ENCODE measurements at regions not wholly inside any gene's neighbourhood (a gene's known extent, or its start where the extent isn't known, plus 50 kb on each side); places are given as distances from the start of the nearest gene placed in this dataset.

DNA sequence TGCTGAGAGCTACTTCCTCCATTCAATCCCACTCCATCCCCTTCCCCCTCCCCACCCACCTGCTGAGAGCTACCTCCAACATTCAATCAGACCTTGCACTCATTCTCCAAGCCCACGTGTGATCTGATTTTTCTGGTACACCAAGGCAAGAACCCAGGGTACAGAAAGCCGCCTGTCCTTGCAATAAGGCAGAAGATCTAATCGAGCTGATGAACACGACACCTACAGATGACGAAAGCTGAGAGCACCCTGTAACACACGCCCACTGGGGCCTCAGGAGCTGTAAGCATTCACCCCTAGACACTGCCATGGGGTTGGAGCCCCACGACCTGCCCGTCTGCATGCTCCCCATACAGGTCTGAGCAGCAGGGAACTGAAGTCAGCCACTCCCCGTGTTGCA, 58.3 kb downstream of the TRIML1 start:
- Histone ChIP-seq H3K9me3 (ENCODE audit: low read length) (no peaks in the 10 kb centered on the region), H3K36me3 (ENCODE audit: insufficient read depth, low read length) (no peaks in the 10 kb centered on the region), H3K4me3 (ENCODE audit: low read depth in 1 of 2, low read length in 2 of 2) (no peak overlapping the region), H3K27ac (ENCODE audit: low read depth, low read length) (no peak overlapping the region), H3K9ac (ENCODE audit: low read length) (no peak overlapping the region), H3K4me1 (ENCODE audit: insufficient read depth, low read length) (no peaks in the 10 kb centered on the region), H3K27me3 (ENCODE audit: control insufficient read depth in 1 of 2, insufficient read depth in 2 of 2, low read length in 2 of 2) (no peaks in the 10 kb centered on the region)

DNA sequence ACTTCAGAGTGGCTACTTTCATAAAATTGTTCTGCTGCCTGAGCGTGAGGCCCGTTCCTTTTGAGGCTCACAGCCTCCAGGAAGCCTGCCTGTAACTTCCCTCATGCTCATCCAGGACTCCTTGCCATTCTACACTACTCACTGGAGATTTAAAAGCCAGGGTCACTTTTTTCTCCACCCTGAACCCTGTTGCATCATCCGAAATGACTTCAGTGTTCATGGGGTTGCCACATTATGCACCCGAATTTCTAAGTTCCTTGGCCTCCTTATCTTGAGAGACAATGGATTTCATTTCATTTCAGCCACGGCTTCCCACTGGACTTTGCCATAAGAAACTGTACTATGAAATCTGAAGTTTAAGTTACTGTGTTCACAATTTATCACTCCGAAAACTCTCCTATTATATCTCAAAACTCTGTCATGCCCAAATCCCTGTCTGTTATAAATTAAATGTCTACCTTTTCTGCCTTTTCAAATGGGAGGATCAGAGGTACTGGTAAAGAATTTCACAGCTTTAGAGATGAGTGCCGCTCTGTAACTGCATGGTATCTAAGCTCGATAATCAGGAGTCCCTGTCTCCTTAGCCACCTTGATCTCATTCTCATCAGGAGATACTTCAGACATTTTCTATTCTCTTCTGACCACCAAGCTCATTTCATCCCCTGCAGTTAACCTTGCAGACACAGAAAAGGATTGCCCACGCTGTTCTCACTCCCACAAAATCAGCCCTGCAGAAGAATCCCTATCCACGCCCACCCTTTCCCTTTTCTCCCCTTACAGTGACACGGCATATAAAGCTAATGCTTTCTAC, 59.9 kb downstream of the TRIML1 start:
- Histone ChIP-seq H3K27ac (ENCODE audit: low read depth, low read length) (no peak overlapping the region), H3K36me3 (ENCODE audit: insufficient read depth, low read length) (no peaks in the 10 kb centered on the region)

DNA sequence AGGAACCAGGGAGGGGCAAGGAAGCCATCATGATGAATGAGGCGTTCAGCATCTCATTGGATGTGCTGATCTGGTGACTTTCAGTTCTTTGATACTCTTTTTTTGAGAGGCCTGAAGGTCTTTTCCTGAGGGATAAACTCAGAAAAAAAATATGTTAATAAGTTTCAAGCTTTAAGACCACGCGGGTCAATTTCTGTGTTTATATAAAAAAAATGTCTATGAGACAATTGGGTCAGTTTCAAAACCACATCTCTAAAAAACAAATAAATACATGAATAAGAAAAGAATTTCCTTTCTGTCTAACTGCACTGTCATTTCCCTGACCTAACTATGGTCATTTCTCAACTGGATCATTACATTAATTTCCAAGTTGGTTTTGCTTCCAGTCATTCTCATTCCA, 62.6 kb downstream of the TRIML1 start:
- Histone ChIP-seq H3K4me1 (ENCODE audit: insufficient read depth, low read length) (no peaks in the 10 kb centered on the region), H3K27me3 (ENCODE audit: control insufficient read depth in 1 of 2, insufficient read depth in 2 of 2, low read length in 2 of 2) (no peaks in the 10 kb centered on the region), H3K36me3 (ENCODE audit: insufficient read depth, low read length) (no peaks in the 10 kb centered on the region), H3K4me3 (ENCODE audit: low read depth in 1 of 2, low read length in 2 of 2) (no peak overlapping the region), H3K9me3 (ENCODE audit: low read length) (no peaks in the 10 kb centered on the region), H3K27ac (ENCODE audit: low read depth, low read length) (no peak overlapping the region), H3K9ac (ENCODE audit: low read length) (no peak overlapping the region)

More for the DNA sequence above, 59.9 kb downstream of the TRIML1 start:
- no peaks in the 10 kb centered on the region for H3K27me3 ChIP-seq (ENCODE audit: control insufficient read depth in 1 of 2, insufficient read depth in 2 of 2, low read length in 2 of 2)
- H3K9me3 ChIP-seq (ENCODE audit: low read length): no peaks in the 10 kb centered on the region
- H3K4me3 ChIP-seq (ENCODE audit: low read depth in 1 of 2, low read length in 2 of 2): no peak overlapping the region
- H3K9ac ChIP-seq (ENCODE audit: low read length): no peak overlapping the region
- no peaks in the 10 kb centered on the region for H3K4me1 ChIP-seq (ENCODE audit: insufficient read depth, low read length)

DNA sequence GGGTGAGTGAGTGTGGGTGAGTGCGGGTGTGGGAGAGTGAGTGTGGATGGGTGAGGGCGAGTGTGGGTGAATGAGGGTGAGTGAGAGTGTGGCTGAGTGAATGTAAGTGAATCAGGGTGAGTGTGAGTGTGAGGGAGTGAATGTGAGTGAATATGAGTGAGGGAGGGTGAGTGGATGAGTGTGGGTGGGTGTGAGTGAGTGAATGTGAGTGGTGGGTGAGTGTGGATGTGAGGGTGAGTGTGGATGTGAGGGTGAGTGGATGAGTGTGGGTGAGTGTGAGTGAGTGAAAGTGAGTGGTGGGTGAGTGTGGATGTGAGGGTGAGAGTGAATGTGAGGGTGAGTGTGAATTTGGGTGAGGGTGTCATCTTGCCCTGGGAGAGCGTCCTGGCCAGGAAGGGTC, 67.5 kb downstream of the TRIML1 start:
- Histone ChIP-seq H3K36me3 (ENCODE audit: insufficient read depth, low read length) (no peaks in the 10 kb centered on the region), H3K9ac (ENCODE audit: low read length) (no peak overlapping the region), H3K4me3 (ENCODE audit: low read depth in 1 of 2, low read length in 2 of 2) (no peak overlapping the region), H3K27me3 (ENCODE audit: control insufficient read depth in 1 of 2, insufficient read depth in 2 of 2, low read length in 2 of 2) (no peaks in the 10 kb centered on the region), H3K27ac (ENCODE audit: low read depth, low read length) (no peak overlapping the region), H3K4me1 (ENCODE audit: insufficient read depth, low read length) (no peaks in the 10 kb centered on the region), H3K9me3 (ENCODE audit: low read length) (no peaks in the 10 kb centered on the region)

DNA sequence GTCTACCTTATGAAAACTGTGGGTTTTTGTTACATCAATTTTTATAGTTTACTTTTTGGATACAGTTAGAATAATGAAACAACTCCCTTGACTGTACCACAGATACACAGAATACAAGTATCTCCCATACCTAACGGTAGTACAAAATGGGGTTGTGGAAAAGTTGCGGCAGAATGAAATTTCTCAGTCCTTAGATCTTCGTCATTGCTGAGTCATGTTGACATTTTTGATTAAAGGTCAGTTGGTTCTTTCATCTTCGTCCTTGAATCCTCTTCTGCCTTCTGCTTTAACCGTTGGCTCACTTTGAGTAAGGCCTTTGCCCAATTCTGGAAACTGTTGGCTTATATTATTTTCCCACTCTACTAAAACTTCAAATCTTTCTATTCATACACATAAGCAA, 75.6 kb downstream of the TRIML1 start:
- H3K4me3 ChIP-seq (ENCODE audit: low read depth in 1 of 2, low read length in 2 of 2): no peak overlapping the region
- no peak overlapping the region for H3K27ac ChIP-seq (ENCODE audit: low read depth, low read length)
- H3K36me3 ChIP-seq (ENCODE audit: insufficient read depth, low read length): no peaks in the 10 kb centered on the region

DNA sequence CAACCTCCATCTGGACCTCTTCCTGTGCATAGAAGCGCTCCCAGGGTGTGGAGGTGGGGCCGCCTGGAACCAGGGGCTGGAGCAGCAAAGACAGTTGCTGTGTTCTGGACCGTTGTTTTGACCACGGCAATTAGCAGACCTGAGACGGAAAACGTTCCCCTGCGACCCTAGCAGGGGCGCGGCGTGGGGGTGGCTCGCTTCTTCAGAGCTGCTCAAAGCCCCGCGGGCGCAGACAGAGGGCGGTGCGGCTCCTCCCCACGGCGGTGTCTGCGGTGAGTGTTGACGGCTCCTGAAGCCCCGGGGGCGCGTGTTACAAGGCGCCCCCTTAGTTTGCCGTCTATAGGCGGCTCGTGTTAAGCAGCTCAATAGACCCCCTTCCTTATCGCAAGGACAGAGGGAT, 79.2 kb downstream of the TRIML1 start:
- no peak overlapping the region for H3K9ac ChIP-seq (ENCODE audit: low read length)
- H3K4me3 ChIP-seq (ENCODE audit: low read depth in 1 of 2, low read length in 2 of 2): no peak overlapping the region
- H3K9me3 ChIP-seq (ENCODE audit: low read length): no peaks in the 10 kb centered on the region
- no peaks in the 10 kb centered on the region for H3K36me3 ChIP-seq (ENCODE audit: insufficient read depth, low read length)
- H3K27me3 ChIP-seq (ENCODE audit: control insufficient read depth in 1 of 2, insufficient read depth in 2 of 2, low read length in 2 of 2): no peaks in the 10 kb centered on the region
- H3K4me1 ChIP-seq (ENCODE audit: insufficient read depth, low read length): no peaks in the 10 kb centered on the region
- no peak overlapping the region for H3K27ac ChIP-seq (ENCODE audit: low read depth, low read length)

More for the DNA sequence above, 75.6 kb downstream of the TRIML1 start:
- no peaks in the 10 kb centered on the region for H3K27me3 ChIP-seq (ENCODE audit: control insufficient read depth in 1 of 2, insufficient read depth in 2 of 2, low read length in 2 of 2)
- H3K9ac ChIP-seq (ENCODE audit: low read length): no peak overlapping the region
- no peaks in the 10 kb centered on the region for H3K4me1 ChIP-seq (ENCODE audit: insufficient read depth, low read length)
- no peaks in the 10 kb centered on the region for H3K9me3 ChIP-seq (ENCODE audit: low read length)

- H3K36me3 ChIP-seq (ENCODE audit: insufficient read depth, low read length): no peaks in the 10 kb centered on the region
- no peak overlapping the region for H3K4me3 ChIP-seq (ENCODE audit: low read depth in 1 of 2, low read length in 2 of 2)
- no peaks in the 10 kb centered on the region for H3K4me1 ChIP-seq (ENCODE audit: insufficient read depth, low read length)
- H3K27ac ChIP-seq (ENCODE audit: low read depth, low read length): no peak overlapping the region
- H3K9me3 ChIP-seq (ENCODE audit: low read length): no peaks in the 10 kb centered on the region
- no peak overlapping the region for H3K9ac ChIP-seq (ENCODE audit: low read length)
- H3K27me3 ChIP-seq (ENCODE audit: control insufficient read depth in 1 of 2, insufficient read depth in 2 of 2, low read length in 2 of 2): no peaks in the 10 kb centered on the region
Observed at GRCh38 chr4:188220006-188220405, 80.8 kb downstream of the TRIML1 start.

DNA sequence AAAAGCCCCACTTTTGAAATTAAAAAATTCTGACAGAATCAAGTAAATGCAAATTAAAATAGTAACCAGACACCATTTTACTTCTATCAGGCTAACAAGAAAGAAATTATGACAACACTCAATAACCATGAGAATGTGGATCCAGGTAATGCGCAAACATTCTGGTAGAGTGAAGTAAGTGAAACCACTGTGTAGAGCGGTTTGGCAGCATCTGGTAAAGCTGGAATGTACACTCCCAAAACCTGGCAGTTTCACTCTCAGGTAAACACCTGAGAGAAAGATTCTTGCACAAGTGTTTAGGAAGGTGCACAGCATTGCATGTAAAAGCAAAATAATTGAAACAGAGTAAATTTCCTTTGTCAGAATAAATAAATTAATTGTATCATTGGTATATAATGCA, 81.8 kb downstream of the TRIML1 start:
- Histone ChIP-seq H3K36me3 (ENCODE audit: insufficient read depth, low read length) (no peaks in the 10 kb centered on the region), H3K9me3 (ENCODE audit: low read length) (no peaks in the 10 kb centered on the region), H3K9ac (ENCODE audit: low read length) (no peak overlapping the region)

DNA sequence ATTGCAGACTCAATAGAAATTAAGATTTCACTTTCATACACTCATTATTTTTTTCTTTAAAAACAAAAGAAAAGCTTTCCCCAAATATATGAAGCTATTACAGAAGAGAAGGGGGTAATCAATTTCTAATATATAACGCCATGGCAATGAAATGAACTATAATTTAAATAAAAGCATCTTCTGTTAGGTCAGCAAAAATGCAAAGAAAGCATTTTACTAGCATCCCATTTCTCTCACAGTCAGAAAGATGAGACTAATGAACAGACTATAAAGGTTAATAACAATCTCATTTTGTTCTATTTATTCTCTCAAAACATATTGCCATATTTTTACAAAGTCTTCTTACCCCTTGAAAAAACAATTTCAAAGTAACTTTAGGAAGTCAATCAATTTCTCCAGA, 89.0 kb downstream of the TRIML1 start:
- H3K27ac ChIP-seq (ENCODE audit: low read depth, low read length): no peak overlapping the region
- H3K4me3 ChIP-seq (ENCODE audit: low read depth in 1 of 2, low read length in 2 of 2): no peak overlapping the region
- H3K27me3 ChIP-seq (ENCODE audit: control insufficient read depth in 1 of 2, insufficient read depth in 2 of 2, low read length in 2 of 2): no peaks in the 10 kb centered on the region
- no peak overlapping the region for H3K9ac ChIP-seq (ENCODE audit: low read length)
- H3K4me1 ChIP-seq (ENCODE audit: insufficient read depth, low read length): no peaks in the 10 kb centered on the region
- H3K9me3 ChIP-seq (ENCODE audit: low read length): no peaks in the 10 kb centered on the region
- no peaks in the 10 kb centered on the region for H3K36me3 ChIP-seq (ENCODE audit: insufficient read depth, low read length)

More for the DNA sequence above, 81.8 kb downstream of the TRIML1 start:
- Histone ChIP-seq H3K27me3 (ENCODE audit: control insufficient read depth in 1 of 2, insufficient read depth in 2 of 2, low read length in 2 of 2) (no peaks in the 10 kb centered on the region), H3K4me1 (ENCODE audit: insufficient read depth, low read length) (no peaks in the 10 kb centered on the region), H3K4me3 (ENCODE audit: low read depth in 1 of 2, low read length in 2 of 2) (no peak overlapping the region), H3K27ac (ENCODE audit: low read depth, low read length) (no peak overlapping the region)

GRCh38 chr4:188232428-188232827, 93.2 kb downstream of the TRIML1 start:
- no peaks in the 10 kb centered on the region for H3K36me3 ChIP-seq (ENCODE audit: insufficient read depth, low read length)

DNA sequence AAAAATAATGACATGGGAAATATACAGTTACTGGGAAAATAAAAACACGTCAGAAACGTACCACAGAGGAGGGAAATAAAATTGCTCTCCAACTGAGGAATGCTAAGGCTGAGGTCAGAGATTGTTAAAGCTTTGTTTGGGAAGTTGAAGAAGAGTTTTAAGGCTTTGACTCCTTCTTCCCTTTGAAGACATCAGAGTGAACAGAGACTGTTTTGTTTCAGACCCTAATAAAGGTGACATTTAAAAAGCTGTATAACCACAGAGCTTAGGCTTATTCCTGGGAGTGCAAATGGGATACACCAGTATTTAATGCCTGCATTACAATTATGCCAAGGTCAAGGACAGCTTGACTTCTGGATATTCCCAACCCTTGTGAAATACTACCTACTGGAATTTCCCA, 102.8 kb downstream of the TRIML1 start:
- no peak overlapping the region for H3K27ac ChIP-seq (ENCODE audit: low read depth, low read length)
- no peaks in the 10 kb centered on the region for H3K4me1 ChIP-seq (ENCODE audit: insufficient read depth, low read length)
- no peaks in the 10 kb centered on the region for H3K27me3 ChIP-seq (ENCODE audit: control insufficient read depth in 1 of 2, insufficient read depth in 2 of 2, low read length in 2 of 2)
- no peaks in the 10 kb centered on the region for H3K36me3 ChIP-seq (ENCODE audit: insufficient read depth, low read length)
- no peak overlapping the region for H3K9ac ChIP-seq (ENCODE audit: low read length)
- no peak overlapping the region for H3K4me3 ChIP-seq (ENCODE audit: low read depth in 1 of 2, low read length in 2 of 2)
- H3K9me3 ChIP-seq (ENCODE audit: low read length): no peaks in the 10 kb centered on the region

More at GRCh38 chr4:188232428-188232827, 93.2 kb downstream of the TRIML1 start:
- Histone ChIP-seq H3K4me1 (ENCODE audit: insufficient read depth, low read length) (no peaks in the 10 kb centered on the region), H3K27me3 (ENCODE audit: control insufficient read depth in 1 of 2, insufficient read depth in 2 of 2, low read length in 2 of 2) (no peaks in the 10 kb centered on the region), H3K9ac (ENCODE audit: low read length) (no peak overlapping the region), H3K27ac (ENCODE audit: low read depth, low read length) (no peak overlapping the region), H3K4me3 (ENCODE audit: low read depth in 1 of 2, low read length in 2 of 2) (no peak overlapping the region), H3K9me3 (ENCODE audit: low read length) (no peaks in the 10 kb centered on the region)

- no peak overlapping the region for H3K4me3 ChIP-seq (ENCODE audit: low read depth in 1 of 2, low read length in 2 of 2)
- H3K9ac ChIP-seq (ENCODE audit: low read length): no peak overlapping the region
- H3K4me1 ChIP-seq (ENCODE audit: insufficient read depth, low read length): no peaks in the 10 kb centered on the region
- H3K27me3 ChIP-seq (ENCODE audit: control insufficient read depth in 1 of 2, insufficient read depth in 2 of 2, low read length in 2 of 2): no peaks in the 10 kb centered on the region
- H3K36me3 ChIP-seq (ENCODE audit: insufficient read depth, low read length): no peaks in the 10 kb centered on the region
- H3K9me3 ChIP-seq (ENCODE audit: low read length): no peaks in the 10 kb centered on the region
- no peak overlapping the region for H3K27ac ChIP-seq (ENCODE audit: low read depth, low read length)
Observed at GRCh38 chr4:188245651-188246050, 106.4 kb downstream of the TRIML1 start.

All from muscle layer of colon (tissue), 2 donors.